H1 (cell line): ENCODE measurements at regions not wholly inside any gene's neighbourhood (a gene's known extent, or its start where the extent isn't known, plus 50 kb on each side); places are given as distances from the start of the nearest gene placed in this dataset.

ENCODE experiments used
- ASH2L ChIP-seq: fragments of 200-600, 300-600 bp; sonication (generic); IDR thresholded peaks from one replicate; pipeline ENCODE4 v1.7.1; 2017; ENCODE audit warnings: low read length
- CHD1 ChIP-seq: IDR thresholded peaks from 2 replicates; pipeline ENCODE4 v1.6.1; 2012; ENCODE audit warnings: low read depth, low read length, improper control_type of control experiment
- CHD2 ChIP-seq: IDR thresholded peaks from 2 replicates; pipeline ENCODE4 v1.6.1; 2012; ENCODE audit warnings: low read length, improper control_type of control experiment
- KDM1A ChIP-seq: fragments of 200-600, 300-600 bp; sonication (generic); IDR thresholded peaks from 2 replicates; pipeline ENCODE4 v1.7.1; 2016; ENCODE audit warnings: mild to moderate bottlenecking, low read length, borderline replicate concordance
- SP2 ChIP-seq: IDR thresholded peaks from 2 replicates; pipeline ENCODE4 v1.6.1; 2012; ENCODE audit warnings: mild to moderate bottlenecking, low read length, inconsistent platforms
- TAF1 ChIP-seq: IDR thresholded peaks from 2 replicates; pipeline ENCODE4 v1.6.1; 2011; ENCODE audit warnings: mild to moderate bottlenecking, low read depth, low read length
- USF2 ChIP-seq: IDR thresholded peaks from 2 replicates; pipeline ENCODE4 v1.6.1; 2011; ENCODE audit warnings: low read length, improper control_type of control experiment
- TF ChIP-seq, protein P1 (sequence below): IDR thresholded peaks from 2 replicates; pipeline ENCODE4 v1.6.1; 2012; ENCODE audit warnings: low read length, inconsistent platforms
- TF ChIP-seq, protein P2 (sequence below): IDR thresholded peaks from 2 replicates; pipeline ENCODE4 v1.6.1; 2012; ENCODE audit warnings: inconsistent platforms

DNA sequence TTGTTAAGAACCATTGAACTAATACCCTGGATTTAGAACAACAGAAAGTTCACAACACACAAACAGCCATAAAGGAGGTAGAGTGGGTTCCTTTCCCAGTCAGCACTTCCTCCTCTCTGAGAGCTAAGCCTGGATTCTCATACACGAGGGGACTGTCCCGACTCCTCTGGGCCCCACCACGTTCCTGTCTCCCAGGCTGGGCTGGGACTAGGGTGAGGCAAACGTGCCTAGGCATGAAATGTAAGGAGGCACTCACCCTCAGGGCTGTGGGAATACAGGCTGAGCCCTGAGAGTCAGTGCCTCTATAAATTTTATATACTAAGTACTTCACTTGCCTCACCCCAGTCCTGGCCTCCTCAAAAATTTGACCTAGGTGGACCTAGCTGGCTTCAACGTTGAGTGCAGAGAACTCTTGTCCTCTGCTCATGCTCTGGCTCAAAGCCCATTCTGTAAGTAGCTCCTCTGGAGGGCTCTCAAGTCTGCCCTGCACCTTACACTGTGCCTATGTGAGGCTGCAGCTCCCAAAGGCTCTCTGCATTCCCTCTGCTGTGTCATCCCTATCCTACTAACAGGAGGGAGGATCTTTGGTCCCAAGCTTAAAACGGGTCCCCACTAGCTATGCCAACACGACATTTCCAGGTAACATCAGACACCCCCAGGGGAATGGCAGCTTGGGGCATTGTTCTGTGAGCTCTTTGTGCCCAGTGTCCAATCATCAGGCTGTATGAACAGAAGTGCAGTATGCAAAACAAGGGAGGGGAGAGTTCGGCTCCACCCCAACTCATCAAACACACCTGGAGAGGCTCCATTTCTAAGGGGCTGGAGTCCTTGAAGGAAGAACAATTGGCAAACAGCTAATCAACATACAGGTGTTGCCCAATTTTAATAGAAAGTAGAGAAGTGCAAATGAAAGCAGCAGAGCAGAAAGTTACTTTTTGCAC, 233.2 kb downstream of the RPLP1 start (continued):
- TF ChIP-seq KDM1A: no peak
- no peak for TF ChIP-seq ASH2L
- no peak for TF ChIP-seq SP2
- no peak for TF ChIP-seq USF2
- no peak for TF ChIP-seq CHD1
- TF ChIP-seq CHD2: no peak
- TF ChIP-seq, protein P1, sequence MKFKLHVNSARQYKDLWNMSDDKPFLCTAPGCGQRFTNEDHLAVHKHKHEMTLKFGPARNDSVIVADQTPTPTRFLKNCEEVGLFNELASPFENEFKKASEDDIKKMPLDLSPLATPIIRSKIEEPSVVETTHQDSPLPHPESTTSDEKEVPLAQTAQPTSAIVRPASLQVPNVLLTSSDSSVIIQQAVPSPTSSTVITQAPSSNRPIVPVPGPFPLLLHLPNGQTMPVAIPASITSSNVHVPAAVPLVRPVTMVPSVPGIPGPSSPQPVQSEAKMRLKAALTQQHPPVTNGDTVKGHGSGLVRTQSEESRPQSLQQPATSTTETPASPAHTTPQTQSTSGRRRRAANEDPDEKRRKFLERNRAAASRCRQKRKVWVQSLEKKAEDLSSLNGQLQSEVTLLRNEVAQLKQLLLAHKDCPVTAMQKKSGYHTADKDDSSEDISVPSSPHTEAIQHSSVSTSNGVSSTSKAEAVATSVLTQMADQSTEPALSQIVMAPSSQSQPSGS: no peak
- TF ChIP-seq, protein P2, sequence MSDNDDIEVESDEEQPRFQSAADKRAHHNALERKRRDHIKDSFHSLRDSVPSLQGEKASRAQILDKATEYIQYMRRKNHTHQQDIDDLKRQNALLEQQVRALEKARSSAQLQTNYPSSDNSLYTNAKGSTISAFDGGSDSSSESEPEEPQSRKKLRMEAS: no peak
- TF ChIP-seq TAF1: no peak
- TF ChIP-seq, all 59 proteins: peak for 0
